Mesenchymal stem cell (in vitro differentiated cells and primary cell): ENCODE measurements at regions not wholly inside any gene's neighbourhood (a gene's known extent, or its start where the extent isn't known, plus 50 kb on each side); places are given as distances from the start of the nearest gene placed in this dataset.

Source experiments
- DNase-seq: peaks from one replicate; pipeline ENCODE4 v3.0.0-alpha.2; 2013
- H2AFZ ChIP-seq: one replicate; pipeline ENCODE4 v1.6.1; 2013; ENCODE audit warnings: low read depth, mild to moderate bottlenecking, control low read depth, inconsistent platforms, low read length, moderate library complexity
- H2AK5ac ChIP-seq: 2 replicates; pipeline ENCODE4 v1.6.1; 2013; ENCODE audit warnings: low read length, moderate library complexity, mild to moderate bottlenecking, inconsistent platforms; ENCODE audit not compliant: severe bottlenecking
- H2BK120ac ChIP-seq: one replicate; pipeline ENCODE4 v1.6.1; 2013; ENCODE audit warnings: low read depth, mild to moderate bottlenecking, inconsistent platforms, low read length, moderate library complexity
- H2BK12ac ChIP-seq, 2 experiments: one replicate each; pipeline ENCODE4 v1.6.1; 2013; ENCODE audit warnings: inconsistent platforms in 2 of 2, low read length in 2 of 2, mild to moderate bottlenecking in 2 of 2, moderate library complexity in 2 of 2, control low read depth in 1 of 2
- H2BK15ac ChIP-seq: one replicate; pipeline ENCODE4 v1.6.1; 2013; ENCODE audit warnings: mild to moderate bottlenecking, low read depth, inconsistent platforms; ENCODE audit not compliant: poor library complexity, severe bottlenecking
- H2BK5ac ChIP-seq: 2 replicates; pipeline ENCODE4 v1.6.1; 2013; ENCODE audit warnings: low read depth, mild to moderate bottlenecking, low read length, control low read depth, inconsistent platforms; ENCODE audit not compliant: poor library complexity, severe bottlenecking
- H3K14ac ChIP-seq, 2 experiments: one replicate each; pipeline ENCODE4 v1.6.1; 2013; ENCODE audit warnings: inconsistent platforms in 2 of 2, low read length in 2 of 2, control low read depth in 1 of 2, mild to moderate bottlenecking in 1 of 2, moderate library complexity in 1 of 2
- H3K18ac ChIP-seq, 2 experiments: one replicate each; pipeline ENCODE4 v1.6.1; 2013; ENCODE audit warnings: inconsistent platforms in 2 of 2, low read length in 2 of 2, control low read depth in 1 of 2, low read depth in 1 of 2, mild to moderate bottlenecking in 1 of 2
- H3K23ac ChIP-seq, 2 experiments: one replicate each; pipeline ENCODE4 v1.6.1; 2013; ENCODE audit warnings: inconsistent platforms in 2 of 2, low read length in 2 of 2, mild to moderate bottlenecking in 2 of 2, moderate library complexity in 2 of 2, control low read depth in 1 of 2
- H3K27ac ChIP-seq: 2 replicates; pipeline ENCODE4 v1.5.1; 2013; ENCODE audit warnings: mild to moderate bottlenecking, moderate library complexity, low read length, control low read depth, inconsistent platforms; ENCODE audit not compliant: poor library complexity, severe bottlenecking
- H3K27me3 ChIP-seq, 2 experiments: 2 replicates each; pipeline versions ENCODE4 v1.6.1 to v1.7.0; 2013; ENCODE audit warnings: low read length in 2 of 2, mild to moderate bottlenecking in 2 of 2, moderate library complexity in 2 of 2, control low read depth in 1 of 2, inconsistent platforms in 1 of 2; ENCODE audit not compliant: control insufficient read depth in 1 of 2, insufficient read depth in 1 of 2
- H3K36me3 ChIP-seq, 2 experiments: 2 replicates each; pipeline versions ENCODE4 v1.6.1 to v1.7.0; 2013; ENCODE audit warnings: low read length in 2 of 2, control low read depth in 1 of 2, inconsistent platforms in 1 of 2, low read depth in 1 of 2, mild to moderate bottlenecking in 1 of 2; ENCODE audit not compliant: insufficient read depth in 2 of 2, control insufficient read depth in 1 of 2
- H3K4ac ChIP-seq, 2 experiments: one replicate each; pipeline ENCODE4 v1.6.1; 2013; ENCODE audit warnings: inconsistent platforms in 2 of 2, low read length in 2 of 2, mild to moderate bottlenecking in 2 of 2, moderate library complexity in 2 of 2, control low read depth in 1 of 2, low read depth in 1 of 2
- H3K4me1 ChIP-seq: 2 replicates; pipeline ENCODE4 v1.6.1; 2013; ENCODE audit warnings: low read depth, low read length, control low read depth; ENCODE audit not compliant: control insufficient read depth, insufficient read depth
- H3K4me2 ChIP-seq: 2 replicates; pipeline ENCODE4 v1.6.1; 2013; ENCODE audit warnings: low read length, mild to moderate bottlenecking, inconsistent platforms; ENCODE audit not compliant: poor library complexity, severe bottlenecking
- H3K4me3 ChIP-seq, 2 experiments: 2 replicates each; pipeline versions ENCODE4 v1.5.1 to v1.7.0; 2013; ENCODE audit warnings: low read length in 2 of 2, mild to moderate bottlenecking in 2 of 2, control low read depth in 1 of 2, low read depth in 1 of 2; ENCODE audit not compliant: insufficient read depth in 1 of 2
- H3K79me1 ChIP-seq: replicated peaks from 2 replicates; pipeline ENCODE4 v1.6.1; 2013; ENCODE audit warnings: mild to moderate bottlenecking, control low read depth, low read length, inconsistent platforms; ENCODE audit not compliant: poor library complexity, severe bottlenecking
- H3K9ac ChIP-seq: 2 replicates; pipeline ENCODE4 v1.7.0; 2013; ENCODE audit warnings: mild to moderate bottlenecking, low read length, moderate library complexity
- H3K9me3 ChIP-seq: 2 replicates; pipeline ENCODE4 v1.7.0; 2013; ENCODE audit warnings: mild to moderate bottlenecking, low read length; ENCODE audit not compliant: control insufficient read depth
- H4K8ac ChIP-seq: one replicate; pipeline ENCODE4 v1.6.1; 2013; ENCODE audit warnings: inconsistent platforms, mild to moderate bottlenecking, low read length, moderate library complexity
- H4K91ac ChIP-seq: one replicate; pipeline ENCODE4 v1.6.1; 2013; ENCODE audit warnings: mild to moderate bottlenecking, low read length, inconsistent platforms
- WGBS: methylation state at CpG from one replicate; pipeline ENCODE4 v1.1.7; 2013; ENCODE audit warnings: mixed read lengths; 5-methylcytosine and 5-hydroxymethylcytosine counted together

DNA sequence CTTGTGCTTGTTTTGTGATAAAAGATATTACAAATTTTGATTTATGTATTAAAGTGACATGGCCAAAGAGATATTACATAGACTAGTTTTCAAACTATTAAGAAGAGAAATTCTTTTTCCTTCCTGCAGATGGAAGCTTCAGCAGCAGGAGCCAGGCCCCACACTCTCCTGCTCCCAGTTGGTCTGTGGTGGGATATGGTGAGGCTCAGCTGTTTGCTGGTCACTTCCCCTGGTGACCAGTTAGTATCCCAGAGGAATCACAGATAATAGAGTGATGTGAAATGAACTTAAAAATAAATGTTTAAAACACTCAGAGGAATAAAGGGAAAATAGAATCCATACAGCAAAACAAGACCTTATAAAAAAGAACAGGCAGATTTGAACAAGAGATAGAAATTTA, 154.7 kb downstream of the KTN1 start:
- Histone ChIP-seq H3K9ac (no peak overlapping the region), H3K4me3 (no peak overlapping the region), H3K23ac (no peak overlapping the region), H2AFZ (no peak overlapping the region), H3K4ac (no peak overlapping the region), H4K8ac (no peak overlapping the region), H2BK120ac (no peak overlapping the region), H3K36me3 (no peaks in the 10 kb centered on the region), H2BK15ac (no peak overlapping the region), H4K91ac (no peak overlapping the region), H2AK5ac (no peak overlapping the region), H2BK5ac (no peak overlapping the region), H3K14ac (no peak overlapping the region), H3K4me2 (no peak overlapping the region), H2BK12ac (no peak overlapping the region), H3K79me1 (no peaks in the 10 kb centered on the region), H3K18ac (no peak overlapping the region), H3K27ac (no peak overlapping the region), H3K4me1 (peaks cover 1% of the 10 kb centered on the region), H3K27me3 (no peaks in the 10 kb centered on the region), H3K9me3 (peaks cover 4% of the 10 kb centered on the region)
- no peak for DNase-seq

DNA sequence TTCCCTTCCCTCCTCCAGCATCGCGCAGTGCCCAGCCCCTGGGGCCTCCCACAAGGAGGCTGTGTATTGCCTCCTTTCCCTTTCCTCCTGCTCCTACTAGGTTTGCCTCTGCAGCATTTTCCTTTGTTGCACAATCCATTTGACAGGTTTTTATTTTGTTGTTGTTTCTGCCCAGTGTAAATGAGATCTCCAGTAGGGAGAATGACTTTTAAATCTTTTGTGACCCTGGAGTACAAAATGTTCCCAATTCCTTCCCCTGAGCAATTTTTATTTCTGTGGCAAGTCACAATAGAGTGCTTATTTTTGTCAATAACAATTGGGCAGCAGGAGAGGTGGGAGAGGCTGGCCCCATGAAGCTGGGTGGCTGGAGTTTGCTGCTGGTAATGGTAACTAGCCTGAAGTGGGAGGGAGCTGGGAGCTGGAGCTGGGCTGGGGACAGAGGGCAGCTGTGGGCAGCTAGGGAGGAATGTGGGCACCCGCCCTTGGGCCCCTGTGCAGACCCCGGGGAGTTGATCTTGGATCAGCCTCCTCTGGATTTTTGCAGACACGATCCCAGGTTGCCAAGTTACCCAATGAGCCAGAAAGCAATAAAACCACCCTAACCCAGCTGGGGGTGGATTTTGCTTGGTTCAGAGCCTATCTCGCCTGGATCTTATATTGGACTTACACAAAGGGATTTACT, 160.1 kb downstream of the KTN1 start:
- no peak overlapping the region for H4K91ac ChIP-seq
- no peak overlapping the region for H3K4me3 ChIP-seq
- H3K9ac ChIP-seq, result no peak overlapping the region
- H3K4me2 ChIP-seq, result no peak overlapping the region
- no peak overlapping the region for H2BK15ac ChIP-seq
- no peaks in the 10 kb centered on the region for H3K79me1 ChIP-seq
- no peak overlapping the region for H3K23ac ChIP-seq
- no peak overlapping the region for H3K14ac ChIP-seq
- H3K27me3 ChIP-seq, result no peaks in the 10 kb centered on the region
- peaks cover 15% of the 10 kb centered on the region for H3K4me1 ChIP-seq
- no peak overlapping the region for H3K4ac ChIP-seq
- H3K36me3 ChIP-seq, result no peaks in the 10 kb centered on the region
- no peak overlapping the region for H3K27ac ChIP-seq
- peaks cover 4% of the 10 kb centered on the region for H3K9me3 ChIP-seq
- no peak for DNase-seq
- no peak overlapping the region for H2BK12ac ChIP-seq
- H3K18ac ChIP-seq, result no peak overlapping the region
- no peak overlapping the region for H2AFZ ChIP-seq
- no peak overlapping the region for H2BK120ac ChIP-seq
- no peak overlapping the region for H4K8ac ChIP-seq
- WGBS, result 77% methylated on average over 6 of the region's 6 CpGs
- H2AK5ac ChIP-seq, result no peak overlapping the region
- H2BK5ac ChIP-seq, result no peak overlapping the region

DNA sequence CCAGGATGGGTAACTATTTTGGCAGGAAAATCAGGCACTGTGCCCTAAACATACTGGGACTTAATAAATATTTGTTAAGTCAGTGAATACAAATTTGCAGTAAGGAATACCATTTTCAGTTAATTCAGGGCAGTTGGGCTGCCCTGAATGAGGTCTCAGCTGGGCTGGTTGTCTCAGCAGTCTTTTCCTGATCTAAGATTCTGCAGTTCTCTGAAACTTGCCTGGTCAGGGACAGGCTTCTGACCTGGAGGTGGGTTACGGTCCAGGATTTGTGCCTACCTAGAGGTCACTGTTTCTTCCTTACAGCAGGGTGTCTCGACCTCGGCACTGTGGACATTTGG, 160.6 kb downstream of the KTN1 start:
- WGBS, result 97% methylated on average over 3 of the region's 3 CpGs

DNA sequence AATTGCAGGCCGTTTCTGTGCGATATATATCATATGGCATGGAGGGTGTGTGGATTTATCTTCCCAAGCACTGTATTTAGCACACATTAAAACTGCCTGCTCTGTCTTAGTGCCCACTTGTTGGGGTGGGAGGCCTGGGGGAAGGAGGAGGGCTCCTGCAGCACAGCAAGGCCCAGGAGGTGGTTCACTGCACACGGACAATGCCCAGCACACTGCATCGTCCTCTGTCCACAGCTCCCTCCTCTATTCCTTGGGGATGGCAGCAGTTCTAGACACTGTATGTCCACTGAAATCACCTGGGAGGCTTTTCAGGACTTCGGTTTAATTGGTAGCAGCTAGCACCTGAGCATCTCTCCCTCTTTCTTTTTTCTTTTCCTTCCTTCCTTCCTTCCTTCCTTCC, 161.2 kb downstream of the KTN1 start:
- no peak overlapping the region for H3K9ac ChIP-seq
- H3K18ac ChIP-seq, result no peak overlapping the region
- no peaks in the 10 kb centered on the region for H3K36me3 ChIP-seq
- no peak overlapping the region for H4K91ac ChIP-seq
- H3K4ac ChIP-seq, result no peak overlapping the region
- no peak overlapping the region for H3K23ac ChIP-seq
- no peak overlapping the region for H3K14ac ChIP-seq
- H3K27ac ChIP-seq, result no peak overlapping the region
- no peak overlapping the region for H2BK15ac ChIP-seq
- no peak overlapping the region for H2AFZ ChIP-seq
- H2BK5ac ChIP-seq, result no peak overlapping the region
- H3K4me1 ChIP-seq, result peaks cover 16% of the 10 kb centered on the region
- H2AK5ac ChIP-seq, result no peak overlapping the region
- WGBS, result 89% methylated on average over 3 of the region's 5 CpGs
- H3K4me2 ChIP-seq, result no peak overlapping the region
- H2BK120ac ChIP-seq, result no peak overlapping the region
- DNase-seq, result no peak
- no peak overlapping the region for H2BK12ac ChIP-seq
- H3K27me3 ChIP-seq, result no peaks in the 10 kb centered on the region
- H3K79me1 ChIP-seq, result no peaks in the 10 kb centered on the region
- H3K9me3 ChIP-seq, result no peaks in the 10 kb centered on the region
- no peak overlapping the region for H3K4me3 ChIP-seq
- no peak overlapping the region for H4K8ac ChIP-seq

More for the DNA sequence above, 160.6 kb downstream of the KTN1 start:
- Histone ChIP-seq H3K18ac (no peak overlapping the region), H3K14ac (no peak overlapping the region), H3K27ac (no peak overlapping the region), H3K9ac (no peak overlapping the region), H2AFZ (no peak overlapping the region), H3K4me2 (no peak overlapping the region), H4K8ac (no peak overlapping the region), H3K4me1 (peaks cover 15% of the 10 kb centered on the region), H2BK15ac (no peak overlapping the region), H3K36me3 (no peaks in the 10 kb centered on the region), H3K23ac (no peak overlapping the region), H2BK120ac (no peak overlapping the region), H3K9me3 (peaks cover 4% of the 10 kb centered on the region), H2AK5ac (no peak overlapping the region), H2BK12ac (no peak overlapping the region), H3K4ac (no peak overlapping the region), H3K27me3 (no peaks in the 10 kb centered on the region), H4K91ac (no peak overlapping the region), H3K79me1 (no peaks in the 10 kb centered on the region), H2BK5ac (no peak overlapping the region), H3K4me3 (no peak overlapping the region)
- no peak for DNase-seq
